Aorta (tissue), 5 donors: ENCODE measurements at regions not wholly inside any gene's neighbourhood (a gene's known extent, or its start where the extent isn't known, plus 50 kb on each side); places are given as distances from the start of the nearest gene placed in this dataset.

ENCODE experiments used
- ATAC-seq: fragments of 200-7000 bp; cut with Tn5 transposase; one replicate; pipeline ENCODE4 v1.9.1; 2022; ENCODE audit warnings: moderate library complexity; ENCODE audit not compliant: low FRiP score
- DNase-seq, 2 donors: peaks; one replicate each; pipeline ENCODE4 v3.0.0-alpha.2; 2020
- H3K27ac ChIP-seq, 2 donors: one replicate each; pipeline ENCODE4 v1.5.1; 2013; ENCODE audit warnings: low read length in 2 of 2, mild to moderate bottlenecking in 2 of 2, moderate library complexity in 2 of 2, control low read depth in 1 of 2, inconsistent platforms in 1 of 2, low read depth in 1 of 2
- H3K27me3 ChIP-seq, 2 donors: one replicate each; pipeline ENCODE4 v1.6.1; 2013; ENCODE audit warnings: control low read depth in 1 of 2, low read length in 1 of 2, mild to moderate bottlenecking in 1 of 2, moderate library complexity in 1 of 2; ENCODE audit not compliant: insufficient read depth in 2 of 2, control insufficient read depth in 1 of 2
- H3K36me3 ChIP-seq, 2 donors: one replicate each; pipeline ENCODE4 v1.6.1; 2013; ENCODE audit warnings: control low read depth in 1 of 2, low read length in 1 of 2, mild to moderate bottlenecking in 1 of 2; ENCODE audit not compliant: insufficient read depth in 2 of 2, control insufficient read depth in 1 of 2
- H3K4me1 ChIP-seq, 2 donors: one replicate each; pipeline ENCODE4 v1.6.1; 2013; ENCODE audit warnings: low read length in 2 of 2, control low read depth in 1 of 2, mild to moderate bottlenecking in 1 of 2, moderate library complexity in 1 of 2; ENCODE audit not compliant: insufficient read depth in 2 of 2, control insufficient read depth in 1 of 2
- H3K4me3 ChIP-seq, 2 donors: one replicate each; pipeline ENCODE4 v1.5.1; 2013; ENCODE audit warnings: low read length in 2 of 2, control low read depth in 1 of 2, mild to moderate bottlenecking in 1 of 2
- H3K9me3 ChIP-seq: one replicate; pipeline ENCODE4 v1.6.1; 2013; ENCODE audit warnings: mild to moderate bottlenecking, low read length; ENCODE audit not compliant: control insufficient read depth
- WGBS, 2 donors: extraction: QIAGEN DNeasy Blood & Tissue Kit; methylation state at CpG; one replicate each; pipeline ENCODE4 v1.1.7; 2013; 5-methylcytosine and 5-hydroxymethylcytosine counted together
- intact Hi-C, 2 donors: fragments of 100-400 bp; cut with DNase I; formaldehyde crosslinking; loops; one replicate each; pipeline versions ENCODE4 v1.14.2 to v1.15.0; 2022
- donor health status: healthy with polysubstance abuse.
- donor health status: Bipolar disorder and iron deficiency.
- donor health status: DM: no; HTN: no; CAD: no.
- donor health status: DM: no; HTN: no; CAD: no.
- donor health status: DM: yes; HTN: yes; CAD: no.

- intact Hi-C loops = no loop called here
- no peaks in the 10 kb centered on the region for H3K4me1 ChIP-seq
- H3K27ac ChIP-seq = no peak overlapping the region
- no peaks in the 10 kb centered on the region for H3K27me3 ChIP-seq
- 85 to 86% methylated on average over 3 of the region's 3 CpGs for WGBS, 2 donors
- H3K9me3 ChIP-seq = no peaks in the 10 kb centered on the region
- ATAC-seq (no peak), DNase-seq (no peak)
- H3K36me3 ChIP-seq = no peaks in the 10 kb centered on the region
- H3K4me3 ChIP-seq = no peak overlapping the region
Observed at GRCh38 chr3:55178336-55178735, 250.5 kb upstream of the LRTM1 start.

- Histone ChIP-seq H3K4me3 (no peak overlapping the region), H3K36me3 (no peaks in the 10 kb centered on the region), H3K27ac (no peak overlapping the region), H3K9me3 (peaks cover 3% of the 10 kb centered on the region), H3K27me3 (no peaks in the 10 kb centered on the region), H3K4me1 (no peaks in the 10 kb centered on the region)
- WGBS, 2 donors = 37 to 43% methylated on average over 6 of the region's 6 CpGs
- no peak for DNase-seq
- intact Hi-C loops = no loop called here
- ATAC-seq = no peak
Observed at GRCh38 chr3:55177749-55178148, 249.9 kb upstream of the LRTM1 start.

- DNase-seq = no peak
- Histone ChIP-seq H3K27me3 (no peaks in the 10 kb centered on the region), H3K4me3 (no peak overlapping the region), H3K9me3 (peaks cover 5% of the 10 kb centered on the region), H3K27ac (no peak overlapping the region), H3K36me3 (no peaks in the 10 kb centered on the region), H3K4me1 (no peaks in the 10 kb centered on the region)
- ATAC-seq = no peak
- intact Hi-C loops = no loop called here
- WGBS, 2 donors = 86 to 88% methylated on average over 2 of the region's 2 CpGs
Observed at GRCh38 chr3:55175423-55175822, 247.6 kb upstream of the LRTM1 start.

- Histone ChIP-seq H3K9me3 (peaks cover 5% of the 10 kb centered on the region), H3K36me3 (no peaks in the 10 kb centered on the region), H3K27me3 (no peaks in the 10 kb centered on the region), H3K4me3 (no peak overlapping the region), H3K27ac (no peak overlapping the region), H3K4me1 (no peaks in the 10 kb centered on the region)
- 86 to 90% methylated on average over 4 of the region's 4 CpGs for WGBS, 2 donors
- ATAC-seq (no peak), DNase-seq (no peak)
- intact Hi-C loops = no loop called here
Observed at GRCh38 chr3:55174747-55175146, 246.9 kb upstream of the LRTM1 start.

- 13 to 21% methylated on average over 1 of the region's 1 CpG for WGBS, 2 donors
- Histone ChIP-seq H3K27ac (no peak overlapping the region), H3K9me3 (peaks cover 5% of the 10 kb centered on the region), H3K4me3 (no peak overlapping the region), H3K36me3 (no peaks in the 10 kb centered on the region), H3K27me3 (no peaks in the 10 kb centered on the region), H3K4me1 (no peaks in the 10 kb centered on the region)
- no peak for DNase-seq
- ATAC-seq = no peak
- intact Hi-C loops = no loop called here
Observed at GRCh38 chr3:55173504-55173903, 245.6 kb upstream of the LRTM1 start.

GRCh38 chr3:55172913-55173312 lies 245.1 kb upstream of the LRTM1 start:
- intact Hi-C loops = no loop called here
- DNase-seq = no peak
- Histone ChIP-seq H3K27me3 (no peaks in the 10 kb centered on the region), H3K4me3 (no peak overlapping the region), H3K9me3 (peaks cover 5% of the 10 kb centered on the region), H3K36me3 (no peaks in the 10 kb centered on the region), H3K27ac (no peak overlapping the region), H3K4me1 (no peaks in the 10 kb centered on the region)
- WGBS, 2 donors = 88 to 89% methylated on average over 4 of the region's 4 CpGs
- ATAC-seq = no peak

GRCh38 chr3:55170444-55170843 lies 242.6 kb upstream of the LRTM1 start:
- no peak overlapping the region for H3K4me3 ChIP-seq
- H3K9me3 ChIP-seq = peaks cover 5% of the 10 kb centered on the region
- H3K27me3 ChIP-seq = no peaks in the 10 kb centered on the region
- intact Hi-C loops = no loop called here
- H3K4me1 ChIP-seq = no peaks in the 10 kb centered on the region
- H3K27ac ChIP-seq = no peak overlapping the region
- no peak for ATAC-seq
- WGBS, 2 donors = 59 to 66% methylated on average over 1 of the region's 1 CpG
- DNase-seq = no peak
- H3K36me3 ChIP-seq = no peaks in the 10 kb centered on the region

GRCh38 chr3:55169608-55170072 lies 241.8 kb upstream of the LRTM1 start:
- no peaks in the 10 kb centered on the region for H3K27me3 ChIP-seq
- DNase-seq = no peak

GRCh38 chr3:55169161-55169560 lies 241.3 kb upstream of the LRTM1 start:
- intact Hi-C loops = no loop called here
- no peak overlapping the region for H3K4me3 ChIP-seq
- ATAC-seq = no peak
- H3K4me1 ChIP-seq = no peaks in the 10 kb centered on the region
- DNase-seq = no peak
- H3K9me3 ChIP-seq = peaks cover 5% of the 10 kb centered on the region
- H3K27me3 ChIP-seq = no peaks in the 10 kb centered on the region
- H3K36me3 ChIP-seq = no peaks in the 10 kb centered on the region
- H3K27ac ChIP-seq = no peak overlapping the region

More at GRCh38 chr3:55169608-55170072, 241.8 kb upstream of the LRTM1 start:
- intact Hi-C loops = no loop called here
- H3K4me1 ChIP-seq = no peaks in the 10 kb centered on the region
- H3K9me3 ChIP-seq = peaks cover 5% of the 10 kb centered on the region
- 43 to 46% methylated on average over 5 of the region's 5 CpGs for WGBS, 2 donors
- H3K4me3 ChIP-seq = no peak overlapping the region
- no peaks in the 10 kb centered on the region for H3K36me3 ChIP-seq
- ATAC-seq = no peak
- H3K27ac ChIP-seq = no peak overlapping the region
